Neural progenitor cell (in vitro differentiated cells): ENCODE measurements at regions not wholly inside any gene's neighbourhood (a gene's known extent, or its start where the extent isn't known, plus 50 kb on each side); places are given as distances from the start of the nearest gene placed in this dataset.

ENCODE experiments used
- DNase-seq: peaks from one replicate; pipeline ENCODE4 v3.0.0-alpha.2; 2016; ENCODE audit warnings: low spot score
- H2AFZ ChIP-seq: fragments of 200-600 bp; sonication (generic); replicated peaks from 2 replicates; pipeline ENCODE4 v1.6.1; 2016; ENCODE audit warnings: antibody characterized with exemption
- H3F3A ChIP-seq: fragments of 200-600 bp; sonication (generic); 2 replicates; pipeline ENCODE4 v1.6.1; 2016; ENCODE audit warnings: antibody characterized with exemption, low read depth
- H3K27ac ChIP-seq: fragments of 200-600 bp; sonication (generic); 2 replicates; pipeline ENCODE4 v1.5.1; 2016; ENCODE audit warnings: mild to moderate bottlenecking
- H3K27me3 ChIP-seq: fragments of 200-600 bp; sonication (generic); 2 replicates; pipeline ENCODE4 v1.6.1; 2016; ENCODE audit warnings: mild to moderate bottlenecking, moderate library complexity
- H3K36me3 ChIP-seq: fragments of 200-600 bp; sonication (generic); 2 replicates; pipeline ENCODE4 v1.5.1; 2016
- H3K4me1 ChIP-seq: fragments of 200-600 bp; sonication (generic); 2 replicates; pipeline ENCODE4 v1.6.1; 2016; ENCODE audit warnings: mixed run types
- H3K4me2 ChIP-seq: fragments of 200-600 bp; sonication (generic); 2 replicates; pipeline ENCODE4 v1.6.1; 2016
- H3K4me3 ChIP-seq: fragments of 200-600 bp; sonication (generic); 2 replicates; pipeline ENCODE4 v1.5.1; 2016
- H3K79me2 ChIP-seq: fragments of 200-600 bp; sonication (generic); 2 replicates; pipeline ENCODE4 v1.6.1; 2016; ENCODE audit warnings: low read depth
- H3K9ac ChIP-seq: fragments of 200-600 bp; sonication (generic); 2 replicates; pipeline ENCODE4 v1.6.1; 2016
- H3K9me3 ChIP-seq: fragments of 200-600 bp; sonication (generic); 2 replicates; pipeline ENCODE4 v1.5.1; 2016; ENCODE audit warnings: low read depth
- H4K20me1 ChIP-seq: fragments of 200-600 bp; sonication (generic); 2 replicates; pipeline ENCODE4 v1.6.1; 2016; ENCODE audit warnings: low read depth
- H3K27ac Mint-ChIP-seq: 3 replicates; pipeline ENCODE4 v1.8.0; 2021; ENCODE audit warnings: mixed read lengths
- H3K27me3 Mint-ChIP-seq: 2 replicates; pipeline ENCODE4 v1.8.0; 2022; ENCODE audit warnings: low read depth, mild to moderate bottlenecking, inconsistent platforms, moderate library complexity, mixed read lengths; ENCODE audit not compliant: insufficient read depth
- H3K36me3 Mint-ChIP-seq: 3 replicates; pipeline ENCODE4 v1.8.0; 2021; ENCODE audit warnings: mixed read lengths
- H3K4me1 Mint-ChIP-seq: 3 replicates; pipeline ENCODE4 v1.8.0; 2021; ENCODE audit warnings: mixed read lengths
- H3K4me3 Mint-ChIP-seq: 3 replicates; pipeline ENCODE4 v1.8.0; 2021; ENCODE audit warnings: mild to moderate bottlenecking, moderate library complexity, mixed read lengths
- H3K9me3 Mint-ChIP-seq: 3 replicates; pipeline ENCODE4 v1.8.0; 2020; ENCODE audit warnings: mixed read lengths
- CTCF ChIP-seq: fragments of 200-600 bp; sonication (generic); IDR thresholded peaks from 2 replicates; pipeline ENCODE4 v1.5.1; 2017; ENCODE audit warnings: antibody characterized with exemption, mild to moderate bottlenecking
- EZH2 ChIP-seq: fragments of 200-600 bp; sonication (generic); IDR thresholded peaks from 2 replicates; pipeline ENCODE4 v1.6.1; 2017; ENCODE audit warnings: antibody characterized with exemption, mild to moderate bottlenecking, moderate library complexity
- EZH2phosphoT487 ChIP-seq: fragments of 200-600 bp; sonication (generic); IDR thresholded peaks from 2 replicates; pipeline ENCODE4 v1.6.1; 2017; ENCODE audit warnings: antibody characterized with exemption

DNA sequence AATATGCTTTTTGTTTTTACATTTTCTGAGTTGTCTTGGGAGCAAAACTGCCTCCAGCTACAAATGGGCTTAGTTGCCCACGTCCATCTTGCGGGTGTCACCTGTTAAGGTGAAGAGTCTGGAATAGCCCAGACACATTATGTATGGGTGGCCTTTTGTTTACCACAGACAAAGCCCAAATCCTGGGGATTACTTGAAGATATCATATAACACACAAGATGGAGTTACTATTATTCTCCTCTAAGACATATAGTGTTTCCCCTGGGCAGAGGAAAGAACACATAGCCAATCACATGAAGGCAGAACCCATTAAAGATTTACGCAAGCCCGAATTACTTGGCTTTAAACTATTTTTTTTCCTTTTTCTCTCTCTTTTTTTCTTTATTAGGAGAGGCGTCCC is 625.6 kb upstream of the FAM241A start:
- no peaks in the 10 kb centered on the region for H3K27me3 ChIP-seq
- H3F3A ChIP-seq, result no peaks in the 10 kb centered on the region
- no peaks in the 10 kb centered on the region for H3K36me3 Mint-ChIP-seq
- no peaks in the 10 kb centered on the region for H3K9me3 Mint-ChIP-seq
- no peak overlapping the region for H3K27ac ChIP-seq
- H3K4me3 Mint-ChIP-seq, result no peak overlapping the region
- H4K20me1 ChIP-seq, result no peaks in the 10 kb centered on the region
- H3K9me3 ChIP-seq, result no peaks in the 10 kb centered on the region
- H3K36me3 ChIP-seq, result no peaks in the 10 kb centered on the region
- TF ChIP-seq EZH2phosphoT487, result no peak
- TF ChIP-seq EZH2, result no peak
- no peak for TF ChIP-seq CTCF
- H2AFZ ChIP-seq, result no peak overlapping the region
- H3K9ac ChIP-seq, result no peak overlapping the region
- H3K4me2 ChIP-seq, result no peak overlapping the region
- H3K4me1 ChIP-seq, result no peaks in the 10 kb centered on the region
- peak; percentile 15 for DNase-seq
- H3K79me2 ChIP-seq, result no peaks in the 10 kb centered on the region
- H3K27ac Mint-ChIP-seq, result no peak overlapping the region
- no peak overlapping the region for H3K4me3 ChIP-seq
- H3K27me3 Mint-ChIP-seq, result peaks cover 2% of the 10 kb centered on the region
- no peaks in the 10 kb centered on the region for H3K4me1 Mint-ChIP-seq

DNA sequence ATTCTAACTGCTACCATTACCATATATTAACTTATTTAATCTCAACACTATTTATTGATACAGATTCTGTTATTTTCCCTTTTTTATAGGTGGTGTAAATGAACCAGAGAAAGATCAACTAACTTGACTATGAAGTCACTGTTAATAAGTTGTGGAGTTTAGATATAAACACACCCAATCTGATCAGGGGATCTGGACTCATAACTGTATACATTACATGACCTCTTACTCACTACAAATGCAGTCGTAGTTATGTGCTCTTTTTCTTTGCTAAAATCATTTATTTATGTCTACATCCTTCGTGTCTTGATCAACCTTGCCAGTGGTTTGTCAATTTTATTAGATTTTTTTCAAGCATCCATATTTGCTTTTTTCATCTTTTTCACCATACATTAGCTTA is 614.8 kb upstream of the FAM241A start:
- Histone ChIP-seq H4K20me1 (no peaks in the 10 kb centered on the region), H3K36me3 (no peaks in the 10 kb centered on the region), H3K79me2 (no peaks in the 10 kb centered on the region), H3K27ac (no peak overlapping the region), H3K9me3 (no peaks in the 10 kb centered on the region), H3F3A (no peaks in the 10 kb centered on the region), H3K4me3 (no peak overlapping the region), H3K4me1 (no peaks in the 10 kb centered on the region), H3K9ac (no peak overlapping the region), H2AFZ (no peak overlapping the region), H3K4me2 (no peak overlapping the region), H3K27me3 (no peaks in the 10 kb centered on the region)
- no peak for TF ChIP-seq EZH2
- no peak for TF ChIP-seq CTCF
- no peak for TF ChIP-seq EZH2phosphoT487
- DNase-seq, result no peak
- Mint-ChIP-seq H3K4me3 (no peak overlapping the region), H3K27me3 (no peaks in the 10 kb centered on the region), H3K27ac (no peak overlapping the region), H3K36me3 (no peaks in the 10 kb centered on the region), H3K4me1 (no peaks in the 10 kb centered on the region), H3K9me3 (peaks cover 7% of the 10 kb centered on the region)

DNA sequence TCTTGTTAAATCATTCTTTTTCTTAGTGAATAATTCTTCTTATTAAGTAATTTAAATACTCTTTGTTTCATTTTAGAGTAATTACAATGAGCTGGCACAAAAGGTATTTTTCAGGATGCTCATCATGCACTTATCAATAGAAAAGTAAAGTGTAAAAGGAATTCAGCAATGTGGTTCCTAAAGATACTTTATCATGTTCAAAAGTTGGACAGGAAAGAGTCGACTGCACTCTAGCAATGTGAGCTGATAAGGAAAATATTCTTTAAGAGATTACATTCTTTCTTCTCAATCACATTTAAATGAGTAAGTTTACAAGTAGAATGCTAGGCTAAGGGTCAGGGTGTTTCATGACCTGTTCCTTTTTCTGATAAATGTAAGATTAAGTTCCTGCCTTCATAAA is 609.5 kb upstream of the FAM241A start:
- no peaks in the 10 kb centered on the region for H3K9me3 Mint-ChIP-seq
- Histone ChIP-seq H3K4me3 (no peak overlapping the region), H4K20me1 (no peaks in the 10 kb centered on the region), H3K4me1 (no peaks in the 10 kb centered on the region), H3K27ac (no peak overlapping the region), H3K9ac (no peak overlapping the region), H3K4me2 (no peak overlapping the region), H2AFZ (no peak overlapping the region), H3F3A (no peaks in the 10 kb centered on the region), H3K9me3 (no peaks in the 10 kb centered on the region), H3K79me2 (no peaks in the 10 kb centered on the region), H3K36me3 (no peaks in the 10 kb centered on the region), H3K27me3 (no peaks in the 10 kb centered on the region)
- no peak for DNase-seq
- no peaks in the 10 kb centered on the region for H3K27me3 Mint-ChIP-seq
- no peak overlapping the region for H3K4me3 Mint-ChIP-seq
- H3K36me3 Mint-ChIP-seq, result no peaks in the 10 kb centered on the region
- no peaks in the 10 kb centered on the region for H3K4me1 Mint-ChIP-seq
- H3K27ac Mint-ChIP-seq, result no peak overlapping the region
- no peak for TF ChIP-seq EZH2
- TF ChIP-seq EZH2phosphoT487, result no peak
- TF ChIP-seq CTCF, result no peak

- Mint-ChIP-seq H3K4me1 (no peaks in the 10 kb centered on the region), H3K4me3 (no peak overlapping the region), H3K27ac (no peak overlapping the region), H3K36me3 (no peaks in the 10 kb centered on the region), H3K27me3 (no peaks in the 10 kb centered on the region), H3K9me3 (no peaks in the 10 kb centered on the region)
- Histone ChIP-seq H3K9ac (no peak overlapping the region), H3F3A (no peaks in the 10 kb centered on the region), H4K20me1 (no peaks in the 10 kb centered on the region), H3K9me3 (no peaks in the 10 kb centered on the region), H3K27me3 (no peaks in the 10 kb centered on the region), H3K36me3 (no peaks in the 10 kb centered on the region), H3K79me2 (no peaks in the 10 kb centered on the region), H3K4me1 (no peaks in the 10 kb centered on the region), H3K27ac (no peak overlapping the region), H3K4me3 (no peak overlapping the region), H3K4me2 (no peak overlapping the region), H2AFZ (no peak overlapping the region)
- DNase-seq, result no peak
- TF ChIP-seq EZH2 (no peak), CTCF (no peak), EZH2phosphoT487 (no peak)
Observed at GRCh38 chr4:111537165-111537564, 608.1 kb upstream of the FAM241A start.
